HK-2 (cell line): ENCODE measurements at regions not wholly inside any gene's neighbourhood (a gene's known extent, or its start where the extent isn't known, plus 50 kb on each side); places are given as distances from the start of the nearest gene placed in this dataset.
"Not testable (repeated sequence)": the region's sequence is repeated elsewhere in the genome, so short reads cannot be mapped to it uniquely, and the experiment has no call there.

Experiments
- DNase-seq: peaks from one replicate; pipeline ENCODE4 v3.0.0-alpha.2; 2018; ENCODE audit not compliant: unreplicated experiment

GRCh38 chr17:77086433-77087010, 54.2 kb upstream of the SEC14L1 start:
- peak; percentile 91 for DNase-seq

GRCh38 chr17:77087650-77088454, 52.9 kb upstream of the SEC14L1 start:
- no peak for DNase-seq

GRCh38 chr17:77088455-77089123, 52.2 kb upstream of the SEC14L1 start:
- peak; percentile 93 for DNase-seq

GRCh38 chr17:77089124-77089490, 51.7 kb upstream of the SEC14L1 start:
- DNase-seq = peak; percentile 25

- DNase-seq = not testable (repeated sequence)
Measured at GRCh38 chr17:77089949-77090348, 50.8 kb upstream of the SEC14L1 start.

- no peak for DNase-seq
Measured at GRCh38 chr17:77090476-77090875, 50.3 kb upstream of the SEC14L1 start.
